ENCODE measurements at regions not wholly inside any gene's neighbourhood (a gene's known extent, or its start where the extent isn't known, plus 50 kb on each side); places are given as distances from the start of the nearest gene placed in this dataset.

GRCh38 chr4:20641976-20642375 lies 58.3 kb upstream of the PACRGL start:
- Mint-ChIP-seq H3K4me1 (ENCODE audit: low read depth) (no peaks in the 10 kb centered on the region), H3K9me3 (no peaks in the 10 kb centered on the region), H3K36me3 (ENCODE audit: low read depth) (no peaks in the 10 kb centered on the region), H3K27ac (no peak overlapping the region), H3K27me3 (ENCODE audit: low read depth) (no peaks in the 10 kb centered on the region), H3K4me3 (ENCODE audit: low read depth) (no peak overlapping the region)
- intact Hi-C loops (cut with micrococcal nuclease) = no loop called here
- DNase-seq (ENCODE audit: low spot score) = no peak

GRCh38 chr4:20643631-20644030 lies 56.6 kb upstream of the PACRGL start:
- no peak overlapping the region for H3K27ac Mint-ChIP-seq
- no peak for DNase-seq (ENCODE audit: low spot score)
- H3K27me3 Mint-ChIP-seq (ENCODE audit: low read depth) = no peaks in the 10 kb centered on the region
- intact Hi-C loops (cut with micrococcal nuclease) = no loop called here
- H3K4me3 Mint-ChIP-seq (ENCODE audit: low read depth) = no peak overlapping the region
- H3K36me3 Mint-ChIP-seq (ENCODE audit: low read depth) = no peaks in the 10 kb centered on the region
- no peaks in the 10 kb centered on the region for H3K4me1 Mint-ChIP-seq (ENCODE audit: low read depth)
- no peaks in the 10 kb centered on the region for H3K9me3 Mint-ChIP-seq

DNA sequence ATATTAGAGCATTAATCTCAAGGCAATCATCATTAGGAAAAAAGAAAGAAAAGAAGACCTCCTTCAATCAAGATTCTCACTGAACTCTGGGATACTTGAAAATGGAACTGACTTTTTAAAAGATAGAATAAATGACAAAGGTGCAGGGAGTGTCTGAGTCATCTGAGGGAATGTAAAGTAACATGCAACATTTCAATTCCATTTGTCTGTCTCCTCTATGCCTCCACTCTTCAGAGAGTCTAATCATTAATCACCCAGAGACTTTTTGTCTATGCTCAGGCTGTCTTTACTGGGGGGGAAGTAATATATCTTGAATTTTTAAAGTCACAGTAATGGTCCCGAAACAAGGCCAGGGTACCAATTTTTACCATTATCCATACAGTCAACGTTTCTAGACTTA lies 55.0 kb upstream of the PACRGL start:
- Mint-ChIP-seq H3K9me3 (no peaks in the 10 kb centered on the region), H3K27ac (no peak overlapping the region), H3K4me3 (ENCODE audit: low read depth) (no peak overlapping the region), H3K27me3 (ENCODE audit: low read depth) (no peaks in the 10 kb centered on the region), H3K36me3 (ENCODE audit: low read depth) (no peaks in the 10 kb centered on the region), H3K4me1 (ENCODE audit: low read depth) (no peaks in the 10 kb centered on the region)
- intact Hi-C loops (cut with micrococcal nuclease) = no loop called here
- DNase-seq (ENCODE audit: low spot score) = no peak

GRCh38 chr4:20646287-20646686 lies 54.0 kb upstream of the PACRGL start:
- Mint-ChIP-seq H3K27ac (no peak overlapping the region), H3K27me3 (ENCODE audit: low read depth) (no peaks in the 10 kb centered on the region), H3K4me3 (ENCODE audit: low read depth) (no peak overlapping the region), H3K9me3 (no peaks in the 10 kb centered on the region), H3K36me3 (ENCODE audit: low read depth) (no peaks in the 10 kb centered on the region), H3K4me1 (ENCODE audit: low read depth) (no peaks in the 10 kb centered on the region)
- no peak for DNase-seq (ENCODE audit: low spot score)
- intact Hi-C loops (cut with micrococcal nuclease) = no loop called here
